ENCODE measurements at regions not wholly inside any gene's neighbourhood (a gene's known extent, or its start where the extent isn't known, plus 50 kb on each side); places are given as distances from the start of the nearest gene placed in this dataset.

GRCh38 chr2:129482626-129483025 lies 496.8 kb upstream of the RAB6C start:
- Histone ChIP-seq H3K4me3 (no peak overlapping the region), H3K27me3 (no peaks in the 10 kb centered on the region), H3K27ac (no peak overlapping the region), H3K4me1 (no peaks in the 10 kb centered on the region), H3K9me3 (no peaks in the 10 kb centered on the region), H3K36me3 (no peaks in the 10 kb centered on the region)
- no peak for DNase-seq
- TF ChIP-seq CTCF (IDR thresholded peaks at IDR 0.05), result no peak
- TF ChIP-seq POLR2A (IDR thresholded peaks at IDR 0.05), result no peak

GRCh38 chr2:129483366-129483765 lies 496.1 kb upstream of the RAB6C start:
- no peaks in the 10 kb centered on the region for H3K36me3 ChIP-seq
- H3K4me3 ChIP-seq, result no peak overlapping the region
- H3K27me3 ChIP-seq, result no peaks in the 10 kb centered on the region
- no peaks in the 10 kb centered on the region for H3K9me3 ChIP-seq
- H3K27ac ChIP-seq, result no peak overlapping the region
- H3K4me1 ChIP-seq, result no peaks in the 10 kb centered on the region
- TF ChIP-seq POLR2A (IDR thresholded peaks at IDR 0.05) (no peak), CTCF (IDR thresholded peaks at IDR 0.05) (no peak)
- peak in 1 of 3 donors; percentile 22 for DNase-seq

- no peak for DNase-seq
- H3K4me1 ChIP-seq, result no peaks in the 10 kb centered on the region
- H3K27me3 ChIP-seq, result no peaks in the 10 kb centered on the region
- no peak overlapping the region for H3K4me3 ChIP-seq
- no peaks in the 10 kb centered on the region for H3K9me3 ChIP-seq
- no peak overlapping the region for H3K27ac ChIP-seq
- TF ChIP-seq CTCF (IDR thresholded peaks at IDR 0.05), result no peak
- no peak for TF ChIP-seq POLR2A (IDR thresholded peaks at IDR 0.05)
- no peaks in the 10 kb centered on the region for H3K36me3 ChIP-seq
Measured at GRCh38 chr2:129484999-129485897, 494.2 kb upstream of the RAB6C start.

DNA sequence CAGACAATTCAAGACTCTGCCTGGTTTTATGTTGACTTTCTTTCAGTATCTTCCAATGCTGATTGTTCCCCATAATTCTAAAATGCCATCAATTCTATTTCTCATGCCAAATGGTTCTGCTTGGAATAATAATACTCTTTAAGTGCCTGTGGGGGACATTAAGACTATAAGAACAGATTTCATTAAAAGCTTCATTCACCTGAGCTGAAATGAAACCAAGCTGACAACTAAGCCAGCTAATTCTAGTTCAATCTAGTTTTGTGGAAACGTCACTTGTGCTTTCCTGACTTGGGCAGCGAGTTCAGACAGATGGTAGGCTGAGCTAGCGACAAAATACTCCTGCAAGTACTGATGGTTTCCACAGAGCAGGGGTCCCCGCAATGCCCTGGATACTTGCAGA lies 491.1 kb upstream of the RAB6C start:
- Histone ChIP-seq H3K27ac (no peak overlapping the region), H3K4me1 (no peaks in the 10 kb centered on the region), H3K27me3 (no peaks in the 10 kb centered on the region), H3K9me3 (no peaks in the 10 kb centered on the region), H3K36me3 (no peaks in the 10 kb centered on the region), H3K4me3 (no peak overlapping the region)
- TF ChIP-seq CTCF (IDR thresholded peaks at IDR 0.05), result no peak
- no peak for DNase-seq

- Histone ChIP-seq H3K9me3 (no peaks in the 10 kb centered on the region), H3K4me1 (no peaks in the 10 kb centered on the region), H3K36me3 (no peaks in the 10 kb centered on the region), H3K27me3 (no peaks in the 10 kb centered on the region), H3K4me3 (no peak overlapping the region), H3K27ac (no peak overlapping the region)
- TF ChIP-seq POLR2A (IDR thresholded peaks at IDR 0.05), result no peak
- no peak for TF ChIP-seq CTCF (IDR thresholded peaks at IDR 0.05)
- DNase-seq, result no peak
Measured at GRCh38 chr2:129490641-129491040, 488.8 kb upstream of the RAB6C start.

All from Peyer's patch (tissue), 4 donors.